ENCODE measurements at regions not wholly inside any gene's neighbourhood (a gene's known extent, or its start where the extent isn't known, plus 50 kb on each side); places are given as distances from the start of the nearest gene placed in this dataset.

DNA sequence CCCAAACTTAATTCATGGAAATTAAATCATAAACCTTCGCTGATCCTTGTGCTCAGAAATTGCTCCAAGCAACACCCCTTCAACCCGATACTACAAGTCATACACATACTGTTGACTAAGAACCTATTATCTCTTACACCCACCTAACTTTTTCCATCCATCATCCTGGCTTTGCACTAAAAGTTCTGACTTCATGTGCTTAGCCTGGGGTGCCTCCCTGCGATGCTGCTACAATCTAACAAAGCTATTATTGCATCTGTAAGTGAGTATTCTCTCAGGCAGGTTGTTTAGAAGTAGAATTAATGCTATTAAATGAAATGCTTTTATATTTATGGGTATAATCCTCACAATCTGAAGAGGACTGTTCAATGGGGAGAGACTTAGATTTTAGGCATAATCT is 619.8 kb downstream of the CCDC85A start:
- ChIA-PET CTCF (ENCODE audit: partially characterized antibody) (no interaction called here), POLR2A (ENCODE audit: partially characterized antibody) (no interaction called here)
- H3K18ac ChIP-seq (ENCODE audit: extremely low read depth, low read length): no peak overlapping the region
- H2BK120ac ChIP-seq (replicated peaks; ENCODE audit: low read depth, low read length): no peak overlapping the region
- H4K20me1 ChIP-seq (replicated peaks in 1 of 2; ENCODE audit: control insufficient read depth in 1 of 2, insufficient read depth in 2 of 2, low read length in 2 of 2): no peaks in the 10 kb centered on the region
- WGBS, 2 experiments (ENCODE audit: extremely low coverage in 1 of 2, insufficient coverage in 1 of 2, insufficient read length in 1 of 2, insufficient replicate concordance in 2 of 2, low coverage in 1 of 2, low lambda C conversion rate in 2 of 2, missing lambda C conversion rate in 1 of 2): 92% methylated on average over 3 of the region's 3 CpGs; no CpG with 5 or more reads in 1 of the 2 experiments
- H2BK20ac ChIP-seq (ENCODE audit: low read length): no peak overlapping the region
- H2AFZ ChIP-seq (ENCODE audit: low read length): no peak overlapping the region
- no peak overlapping the region for H2AK5ac ChIP-seq (ENCODE audit: low read depth, low read length)
- H3K23me2 ChIP-seq (ENCODE audit: low read depth, low read length): no peaks in the 10 kb centered on the region
- H3K4ac ChIP-seq (replicated peaks; ENCODE audit: insufficient read length, low read depth, low read length): no peak overlapping the region
- no peaks in the 10 kb centered on the region for H3K79me1 ChIP-seq (ENCODE audit: low read depth, low read length)
- no peaks in the 10 kb centered on the region for H3K36me3 ChIP-seq (ENCODE audit: control insufficient read depth in 2 of 4, insufficient read depth in 4 of 4, low read length in 3 of 4)
- DNase-seq (ENCODE audit: low read depth in 1 of 2, low spot score in 2 of 2): no peak
- no peak overlapping the region for H3K56ac ChIP-seq (replicated peaks; ENCODE audit: insufficient read length, low read depth, low read length)
- H3K4me1 ChIP-seq (replicated peaks in 1 of 4; ENCODE audit: control insufficient read depth in 3 of 4, insufficient read depth in 4 of 4, low read length in 3 of 4): no peaks in the 10 kb centered on the region
- no peak overlapping the region for H4K5ac ChIP-seq (ENCODE audit: insufficient read length, low read depth, low read length)
- no peak overlapping the region for H3K23ac ChIP-seq (ENCODE audit: insufficient read length)
- no peak overlapping the region for H3K9ac ChIP-seq (replicated peaks in 1 of 4; ENCODE audit: extremely low read depth in 1 of 4, low read depth in 3 of 4, low read length in 3 of 4)
- H3K27me3 ChIP-seq (replicated peaks in 1 of 4; ENCODE audit: control insufficient read depth in 3 of 4, extremely low read depth in 1 of 4, insufficient read depth in 3 of 4, low read length in 3 of 4): no peaks in the 10 kb centered on the region
- no peak for FAIRE-seq
- H3K79me2 ChIP-seq (ENCODE audit: control insufficient read depth in 1 of 2, insufficient read depth in 2 of 2, low read length in 2 of 2): no peaks in the 10 kb centered on the region
- H2BK12ac ChIP-seq (ENCODE audit: low read depth, low read length): no peak overlapping the region
- no peak overlapping the region for H2BK5ac ChIP-seq (ENCODE audit: low read depth, low read length)
- H3K4me3 ChIP-seq (ENCODE audit: extremely low read depth in 1 of 4, insufficient read depth in 2 of 4, low read depth in 3 of 4, low read length in 4 of 4): no peak overlapping the region
- H2BK15ac ChIP-seq (ENCODE audit: low read length): no peak overlapping the region
- no peaks in the 10 kb centered on the region for H3K9me3 ChIP-seq (ENCODE audit: insufficient read depth in 2 of 2, low read depth in 1 of 2, low read length in 1 of 2)
- H3K14ac ChIP-seq (ENCODE audit: insufficient read length): no peak overlapping the region
- H4K8ac ChIP-seq (ENCODE audit: extremely low read depth, insufficient read depth, low read length): no peak overlapping the region
- H3K27ac ChIP-seq (ENCODE audit: low read depth, low read length): no peak overlapping the region
- no peak overlapping the region for H3K4me2 ChIP-seq (ENCODE audit: insufficient read depth in 1 of 2, low read depth in 2 of 2, low read length in 2 of 2)
- H4K91ac ChIP-seq (replicated peaks; ENCODE audit: insufficient read length, low read length): no peak overlapping the region
- TF ChIP-seq RAD21 (IDR thresholded peaks at IDR 0.05 in 1 of 2, conservative IDR thresholded peaks at IDR 0.05 in 1 of 2; ENCODE audit: low read depth in 2 of 2, low read length in 2 of 2) (no peak), EGR1 (IDR thresholded peaks at IDR 0.05; ENCODE audit: borderline replicate concordance, low read depth, low read length) (no peak), ZNF274 (IDR thresholded peaks at IDR 0.05; ENCODE audit: borderline replicate concordance, extremely low read depth, low read length) (no peak), POLR2AphosphoS5 (IDR thresholded peaks at IDR 0.05; ENCODE audit: low read depth, low read length) (no peak), JUND (IDR thresholded peaks at IDR 0.05; ENCODE audit: low read length) (no peak), BCL11A (IDR thresholded peaks at IDR 0.05; ENCODE audit: low read depth in 2 of 2, low read length in 2 of 2) (no peak), HDAC6 (IDR thresholded peaks at IDR 0.05; ENCODE audit: low read depth, low read length) (no peak), POLR2A (IDR thresholded peaks at IDR 0.05; ENCODE audit: control extremely low read depth in 1 of 2, low read depth in 2 of 2, low read length in 2 of 2) (no peak), KDM1A (IDR thresholded peaks at IDR 0.05; ENCODE audit: borderline replicate concordance, low read length) (no peak), BACH1 (IDR thresholded peaks at IDR 0.05; ENCODE audit: low read length) (no peak)
- TF ChIP-seq, protein P1, sequence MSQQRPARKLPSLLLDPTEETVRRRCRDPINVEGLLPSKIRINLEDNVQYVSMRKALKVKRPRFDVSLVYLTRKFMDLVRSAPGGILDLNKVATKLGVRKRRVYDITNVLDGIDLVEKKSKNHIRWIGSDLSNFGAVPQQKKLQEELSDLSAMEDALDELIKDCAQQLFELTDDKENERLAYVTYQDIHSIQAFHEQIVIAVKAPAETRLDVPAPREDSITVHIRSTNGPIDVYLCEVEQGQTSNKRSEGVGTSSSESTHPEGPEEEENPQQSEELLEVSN (IDR thresholded peaks at IDR 0.05): no peak
- TF ChIP-seq, protein P2, sequence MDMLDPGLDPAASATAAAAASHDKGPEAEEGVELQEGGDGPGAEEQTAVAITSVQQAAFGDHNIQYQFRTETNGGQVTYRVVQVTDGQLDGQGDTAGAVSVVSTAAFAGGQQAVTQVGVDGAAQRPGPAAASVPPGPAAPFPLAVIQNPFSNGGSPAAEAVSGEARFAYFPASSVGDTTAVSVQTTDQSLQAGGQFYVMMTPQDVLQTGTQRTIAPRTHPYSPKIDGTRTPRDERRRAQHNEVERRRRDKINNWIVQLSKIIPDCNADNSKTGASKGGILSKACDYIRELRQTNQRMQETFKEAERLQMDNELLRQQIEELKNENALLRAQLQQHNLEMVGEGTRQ (IDR thresholded peaks at IDR 0.05; ENCODE audit: low read length): no peak

All from H1 (cell line).